CD4-positive, alpha-beta memory T cell (primary cell): ENCODE measurements at regions not wholly inside any gene's neighbourhood (a gene's known extent, or its start where the extent isn't known, plus 50 kb on each side); places are given as distances from the start of the nearest gene placed in this dataset.
"Not testable (repeated sequence)": the region's sequence is repeated elsewhere in the genome, so short reads cannot be mapped to it uniquely, and the experiment has no call there.

ENCODE experiments used
- CTCF ChIA-PET: fragments of 350-600 bp; sonication (Branson Sonifier 250); formaldehyde crosslinking; loops from one replicate; lab custom pipeline; 2021; ENCODE audit warnings: inconsistent platforms; ENCODE audit not compliant: partially characterized antibody; lab: Charles Lee
- POLR2A ChIA-PET: fragments of 350-600 bp; sonication (Branson Sonifier 250); formaldehyde crosslinking; loops from one replicate; lab custom pipeline; 2021; ENCODE audit not compliant: partially characterized antibody; lab: Charles Lee
- DNase-seq, 5 donors: peaks; one replicate each; pipeline versions ENCODE4 v3.0.0 to v3.0.0-alpha.2; 2020 to 2022; ENCODE audit warnings: mixed read lengths in 1 of 5
- H3K27ac ChIP-seq: one replicate; pipeline ENCODE4 v1.7.0; 2013; ENCODE audit warnings: low read depth, low read length
- H3K27me3 ChIP-seq: 2 replicates; pipeline ENCODE4 v1.7.0; 2013; ENCODE audit warnings: mild to moderate bottlenecking, low read length, moderate library complexity; ENCODE audit not compliant: insufficient read depth
- H3K36me3 ChIP-seq: 2 replicates; pipeline ENCODE4 v1.7.0; 2013; ENCODE audit warnings: mild to moderate bottlenecking, low read length, moderate library complexity; ENCODE audit not compliant: insufficient read depth
- H3K4me1 ChIP-seq: 2 replicates; pipeline ENCODE4 v1.7.0; 2013; ENCODE audit warnings: mild to moderate bottlenecking, low read length, moderate library complexity; ENCODE audit not compliant: insufficient read depth
- H3K4me3 ChIP-seq, 2 donors: one replicate each; pipeline ENCODE4 v1.7.0; 2013; ENCODE audit warnings: low read length in 2 of 2, mild to moderate bottlenecking in 1 of 2
- H3K9me3 ChIP-seq, 2 donors: one replicate each; pipeline ENCODE4 v1.7.0; 2013; ENCODE audit warnings: low read length in 2 of 2, control low read depth in 1 of 2; ENCODE audit not compliant: control insufficient read depth in 1 of 2
- H3K27ac Mint-ChIP-seq, 7 donors: one replicate each; pipeline ENCODE4 v1.8.0; 2020 to 2021; ENCODE audit warnings: mixed read lengths in 7 of 7, mild to moderate bottlenecking in 6 of 7, inconsistent platforms in 3 of 7, moderate library complexity in 3 of 7
- H3K27me3 Mint-ChIP-seq, 2 donors: one replicate each; pipeline ENCODE4 v1.8.0; 2020 to 2021; ENCODE audit warnings: mixed read lengths in 2 of 2
- H3K36me3 Mint-ChIP-seq, 2 donors: one replicate each; pipeline ENCODE4 v1.8.0; 2020 to 2021; ENCODE audit warnings: mixed read lengths in 2 of 2, inconsistent platforms in 1 of 2, mild to moderate bottlenecking in 1 of 2
- H3K4me1 Mint-ChIP-seq, 4 donors: one replicate each; pipeline ENCODE4 v1.8.0; 2020 to 2021; ENCODE audit warnings: mixed read lengths in 4 of 4, mild to moderate bottlenecking in 1 of 4
- H3K4me3 Mint-ChIP-seq, 8 donors: one replicate each; pipeline ENCODE4 v1.8.0; 2020 to 2021; ENCODE audit warnings: mixed read lengths in 8 of 8, mild to moderate bottlenecking in 7 of 8, moderate library complexity in 6 of 8, inconsistent platforms in 3 of 8
- H3K9me3 Mint-ChIP-seq, 8 donors: one replicate each; pipeline ENCODE4 v1.8.0; 2020 to 2021; ENCODE audit warnings: mixed read lengths in 8 of 8, mild to moderate bottlenecking in 5 of 8, inconsistent platforms in 3 of 8, moderate library complexity in 1 of 8
- intact Hi-C: fragments of 100-400 bp; cut with micrococcal nuclease; formaldehyde crosslinking; loops from one replicate; pipeline ENCODE4 v1.15.1; 2023

GRCh38 chr4:23413631-23414030 is 476.2 kb downstream of the PPARGC1A start:
- Histone ChIP-seq H3K4me3 (no peak overlapping the region), H3K4me1 (no peaks in the 10 kb centered on the region), H3K27me3 (no peaks in the 10 kb centered on the region), H3K36me3 (no peaks in the 10 kb centered on the region), H3K9me3 (no peaks in the 10 kb centered on the region), H3K27ac (no peak overlapping the region)
- intact Hi-C loops, result no loop called here
- CTCF ChIA-PET, result no interaction called here
- Mint-ChIP-seq H3K36me3 (no peaks in the 10 kb centered on the region), H3K4me1 (no peaks in the 10 kb centered on the region), H3K27me3 (no peaks in the 10 kb centered on the region), H3K4me3 (no peak overlapping the region), H3K27ac (no peak overlapping the region), H3K9me3 (peaks cover 0 to 9% (median 5%) of the 10 kb centered on the region in 8 donors)
- POLR2A ChIA-PET, result no interaction called here
- no peak for DNase-seq

- Mint-ChIP-seq H3K27ac (no peak overlapping the region), H3K4me3 (no peak overlapping the region), H3K36me3 (no peaks in the 10 kb centered on the region), H3K9me3 (peaks cover 0 to 9% (median 2%) of the 10 kb centered on the region in 8 donors), H3K4me1 (no peaks in the 10 kb centered on the region), H3K27me3 (no peaks in the 10 kb centered on the region)
- intact Hi-C loops, result no loop called here
- no peak for DNase-seq
- no peaks in the 10 kb centered on the region for H3K27me3 ChIP-seq
- H3K4me1 ChIP-seq, result no peaks in the 10 kb centered on the region
- no peak overlapping the region for H3K27ac ChIP-seq
- CTCF ChIA-PET, result no interaction called here
- no peak overlapping the region for H3K4me3 ChIP-seq
- POLR2A ChIA-PET, result no interaction called here
- H3K36me3 ChIP-seq, result no peaks in the 10 kb centered on the region
- no peaks in the 10 kb centered on the region for H3K9me3 ChIP-seq
These were observed 477.1 kb downstream of the PPARGC1A start for GRCh38 chr4:23412701-23413100.

GRCh38 chr4:23408913-23409312 is 480.9 kb downstream of the PPARGC1A start:
- POLR2A ChIA-PET, H3K4me3 ChIP-seq, H3K27me3 ChIP-seq, H3K36me3 Mint-ChIP-seq, H3K4me3 Mint-ChIP-seq, H3K4me1 ChIP-seq, DNase-seq, CTCF ChIA-PET, intact Hi-C loops, H3K27ac Mint-ChIP-seq, H3K27ac ChIP-seq, H3K27me3 Mint-ChIP-seq, H3K4me1 Mint-ChIP-seq, H3K36me3 ChIP-seq, H3K9me3 ChIP-seq: not testable (repeated sequence)
- H3K9me3 Mint-ChIP-seq, result peaks cover 0 to 14% (median 5%) of the 10 kb centered on the region in 8 donors

GRCh38 chr4:23401572-23401971 is 488.3 kb downstream of the PPARGC1A start:
- no peak overlapping the region for H3K27ac ChIP-seq
- ChIA-PET POLR2A (no interaction called here), CTCF (no interaction called here)
- intact Hi-C loops, result no loop called here
- no peaks in the 10 kb centered on the region for H3K36me3 Mint-ChIP-seq
- H3K27ac Mint-ChIP-seq, result no peak overlapping the region
- H3K36me3 ChIP-seq, result no peaks in the 10 kb centered on the region
- no peaks in the 10 kb centered on the region for H3K4me1 ChIP-seq
- H3K4me3 ChIP-seq, result no peak overlapping the region
- H3K9me3 ChIP-seq, result peaks cover 0 to 3% of the 10 kb centered on the region in 2 donors
- no peak for DNase-seq
- H3K27me3 Mint-ChIP-seq, result no peaks in the 10 kb centered on the region
- no peak overlapping the region for H3K4me3 Mint-ChIP-seq
- peaks cover 0 to 17% (median 9%) of the 10 kb centered on the region in 8 donors for H3K9me3 Mint-ChIP-seq
- H3K27me3 ChIP-seq, result no peaks in the 10 kb centered on the region
- H3K4me1 Mint-ChIP-seq, result no peaks in the 10 kb centered on the region

- Histone ChIP-seq H3K27me3 (no peaks in the 10 kb centered on the region), H3K4me3 (no peak overlapping the region), H3K27ac (no peak overlapping the region), H3K36me3 (no peaks in the 10 kb centered on the region), H3K9me3 (no peaks in the 10 kb centered on the region), H3K4me1 (no peaks in the 10 kb centered on the region)
- Mint-ChIP-seq H3K36me3 (no peaks in the 10 kb centered on the region), H3K27me3 (no peaks in the 10 kb centered on the region), H3K4me1 (no peaks in the 10 kb centered on the region), H3K9me3 (peaks cover 0 to 25% (median 9%) of the 10 kb centered on the region in 8 donors), H3K4me3 (no peak overlapping the region), H3K27ac (no peak overlapping the region)
- ChIA-PET CTCF (no interaction called here), POLR2A (no interaction called here)
- DNase-seq, result no peak
- intact Hi-C loops, result no loop called here
These were observed 496.9 kb downstream of the PPARGC1A start for GRCh38 chr4:23392860-23393458.

GRCh38 chr4:23390246-23390645 is 499.6 kb downstream of the PPARGC1A start:
- Histone ChIP-seq H3K36me3 (no peaks in the 10 kb centered on the region), H3K27me3 (no peaks in the 10 kb centered on the region), H3K27ac (no peak overlapping the region), H3K9me3 (no peaks in the 10 kb centered on the region), H3K4me1 (no peaks in the 10 kb centered on the region), H3K4me3 (no peak overlapping the region)
- intact Hi-C loops, result no loop called here
- ChIA-PET POLR2A (no interaction called here), CTCF (no interaction called here)
- Mint-ChIP-seq H3K36me3 (no peaks in the 10 kb centered on the region), H3K27me3 (no peaks in the 10 kb centered on the region), H3K27ac (no peak overlapping the region), H3K4me1 (no peaks in the 10 kb centered on the region), H3K4me3 (no peak overlapping the region), H3K9me3 (peaks cover 0 to 13% (median 6%) of the 10 kb centered on the region in 8 donors)
- no peak for DNase-seq

GRCh38 chr4:23388699-23389395 is 501.0 kb downstream of the PPARGC1A start:
- Histone ChIP-seq H3K36me3 (no peaks in the 10 kb centered on the region), H3K27ac (no peak overlapping the region), H3K4me1 (no peaks in the 10 kb centered on the region), H3K9me3 (no peaks in the 10 kb centered on the region), H3K4me3 (no peak overlapping the region), H3K27me3 (no peaks in the 10 kb centered on the region)
- Mint-ChIP-seq H3K36me3 (no peaks in the 10 kb centered on the region), H3K9me3 (peaks cover 0 to 9% (median 1%) of the 10 kb centered on the region in 8 donors), H3K4me1 (no peaks in the 10 kb centered on the region), H3K4me3 (no peak overlapping the region), H3K27me3 (no peaks in the 10 kb centered on the region), H3K27ac (no peak overlapping the region)
- intact Hi-C loops, result no loop called here
- POLR2A ChIA-PET, result no interaction called here
- DNase-seq, result no peak
- CTCF ChIA-PET, result no interaction called here
